Fibroblast of peridontal ligament (primary cell): ENCODE measurements at regions not wholly inside any gene's neighbourhood (a gene's known extent, or its start where the extent isn't known, plus 50 kb on each side); places are given as distances from the start of the nearest gene placed in this dataset.
A peak's percentile ranks its signal among the peaks of the same experiment; 100 is the strongest.
"Not testable (repeated sequence)": the region's sequence is repeated elsewhere in the genome, so short reads cannot be mapped to it uniquely, and the experiment has no call there.

Experiments
- DNase-seq: peaks from one replicate; pipeline ENCODE4 v3.0.0-alpha.2; 2010; ENCODE audit errors: extremely low read depth

GRCh38 chr16:88148078-88148477 lies 196.8 kb downstream of the BANP start:
- not testable (repeated sequence) for DNase-seq

- not testable (repeated sequence) for DNase-seq
Observed at GRCh38 chr16:88148682-88149081, 197.4 kb downstream of the BANP start.

GRCh38 chr16:88149158-88149603 lies 197.9 kb downstream of the BANP start:
- DNase-seq = not testable (repeated sequence)

- not testable (repeated sequence) for DNase-seq
Observed at GRCh38 chr16:88149663-88150062, 198.4 kb downstream of the BANP start.

- not testable (repeated sequence) for DNase-seq
Observed at GRCh38 chr16:88150456-88151128, 199.4 kb downstream of the BANP start.

- DNase-seq = not testable (repeated sequence)
Observed at GRCh38 chr16:88151129-88151499, 199.9 kb downstream of the BANP start.

- DNase-seq = not testable (repeated sequence)
Observed at GRCh38 chr16:88151859-88152843, 200.9 kb downstream of the BANP start.

GRCh38 chr16:88152879-88153278 lies 201.6 kb downstream of the BANP start:
- not testable (repeated sequence) for DNase-seq

- DNase-seq = not testable (repeated sequence)
Observed at GRCh38 chr16:88153516-88153915, 202.3 kb downstream of the BANP start.

GRCh38 chr16:88154886-88155285 lies 203.7 kb downstream of the BANP start:
- DNase-seq = not testable (repeated sequence)

- not testable (repeated sequence) for DNase-seq
Observed at GRCh38 chr16:88155681-88156080, 204.4 kb downstream of the BANP start.

GRCh38 chr16:88156640-88157283 lies 205.5 kb downstream of the BANP start:
- not testable (repeated sequence) for DNase-seq

GRCh38 chr16:88157686-88158085 lies 206.5 kb downstream of the BANP start:
- DNase-seq = not testable (repeated sequence)

- not testable (repeated sequence) for DNase-seq
Observed at GRCh38 chr16:88158256-88159045, 207.2 kb downstream of the BANP start.

- not testable (repeated sequence) for DNase-seq
Observed at GRCh38 chr16:88159046-88159896, 208.0 kb downstream of the BANP start.

- DNase-seq = not testable (repeated sequence)
Observed at GRCh38 chr16:88159897-88160335, 208.7 kb downstream of the BANP start.

GRCh38 chr16:88161191-88161590 lies 210.0 kb downstream of the BANP start:
- peak; percentile 16 for DNase-seq

- DNase-seq = peak; percentile 86
Observed at GRCh38 chr16:88161623-88162275, 210.5 kb downstream of the BANP start.

- DNase-seq = not testable (repeated sequence)
Observed at GRCh38 chr16:88162778-88163177, 211.5 kb downstream of the BANP start.
